ENCODE measurements at regions not wholly inside any gene's neighbourhood (a gene's known extent, or its start where the extent isn't known, plus 50 kb on each side); places are given as distances from the start of the nearest gene placed in this dataset.

DNA sequence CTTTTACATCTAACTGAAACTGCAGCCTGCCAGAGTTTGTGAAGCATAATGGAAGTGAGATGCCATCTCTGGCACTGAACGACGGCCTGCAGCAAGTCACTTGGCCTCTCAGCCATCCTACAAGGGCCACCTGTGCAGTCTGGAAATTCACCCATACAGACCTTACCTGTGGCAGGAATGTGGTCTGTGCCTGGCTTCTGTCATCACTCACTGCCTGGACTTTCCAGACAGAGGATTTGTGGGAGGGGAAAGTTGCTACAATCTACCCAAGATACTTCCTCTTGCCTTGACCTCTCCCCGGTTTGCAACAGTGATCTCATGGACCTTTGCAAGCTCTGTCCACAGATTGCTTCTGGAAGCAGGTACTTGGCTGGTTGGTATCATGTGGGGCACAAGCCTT is 58.4 kb upstream of the ATP1B1 start:
- H3K27me3 Mint-ChIP-seq (ENCODE audit: low read depth) = no peaks in the 10 kb centered on the region; the same call in 1 of the 2 replicates
- no peaks in the 10 kb centered on the region; the same call in 1 of the 2 replicates for H3K4me1 Mint-ChIP-seq
- H3K9me3 Mint-ChIP-seq = no peaks in the 10 kb centered on the region
- no peak overlapping the region for H3K4me3 Mint-ChIP-seq
- ATAC-seq (no peak), DNase-seq (ENCODE audit: low spot score) (no peak)
- no peaks in the 10 kb centered on the region for H3K36me3 Mint-ChIP-seq
- ChIA-PET POLR2A (no interaction called here), CTCF (no interaction called here)
- TF ChIP-seq, protein P1, sequence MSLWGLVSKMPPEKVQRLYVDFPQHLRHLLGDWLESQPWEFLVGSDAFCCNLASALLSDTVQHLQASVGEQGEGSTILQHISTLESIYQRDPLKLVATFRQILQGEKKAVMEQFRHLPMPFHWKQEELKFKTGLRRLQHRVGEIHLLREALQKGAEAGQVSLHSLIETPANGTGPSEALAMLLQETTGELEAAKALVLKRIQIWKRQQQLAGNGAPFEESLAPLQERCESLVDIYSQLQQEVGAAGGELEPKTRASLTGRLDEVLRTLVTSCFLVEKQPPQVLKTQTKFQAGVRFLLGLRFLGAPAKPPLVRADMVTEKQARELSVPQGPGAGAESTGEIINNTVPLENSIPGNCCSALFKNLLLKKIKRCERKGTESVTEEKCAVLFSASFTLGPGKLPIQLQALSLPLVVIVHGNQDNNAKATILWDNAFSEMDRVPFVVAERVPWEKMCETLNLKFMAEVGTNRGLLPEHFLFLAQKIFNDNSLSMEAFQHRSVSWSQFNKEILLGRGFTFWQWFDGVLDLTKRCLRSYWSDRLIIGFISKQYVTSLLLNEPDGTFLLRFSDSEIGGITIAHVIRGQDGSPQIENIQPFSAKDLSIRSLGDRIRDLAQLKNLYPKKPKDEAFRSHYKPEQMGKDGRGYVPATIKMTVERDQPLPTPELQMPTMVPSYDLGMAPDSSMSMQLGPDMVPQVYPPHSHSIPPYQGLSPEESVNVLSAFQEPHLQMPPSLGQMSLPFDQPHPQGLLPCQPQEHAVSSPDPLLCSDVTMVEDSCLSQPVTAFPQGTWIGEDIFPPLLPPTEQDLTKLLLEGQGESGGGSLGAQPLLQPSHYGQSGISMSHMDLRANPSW (CRISPR knock-in tag; conservative IDR thresholded peaks at IDR 0.05; ENCODE audit: low read depth) = no peak
- TF ChIP-seq, protein P2, sequence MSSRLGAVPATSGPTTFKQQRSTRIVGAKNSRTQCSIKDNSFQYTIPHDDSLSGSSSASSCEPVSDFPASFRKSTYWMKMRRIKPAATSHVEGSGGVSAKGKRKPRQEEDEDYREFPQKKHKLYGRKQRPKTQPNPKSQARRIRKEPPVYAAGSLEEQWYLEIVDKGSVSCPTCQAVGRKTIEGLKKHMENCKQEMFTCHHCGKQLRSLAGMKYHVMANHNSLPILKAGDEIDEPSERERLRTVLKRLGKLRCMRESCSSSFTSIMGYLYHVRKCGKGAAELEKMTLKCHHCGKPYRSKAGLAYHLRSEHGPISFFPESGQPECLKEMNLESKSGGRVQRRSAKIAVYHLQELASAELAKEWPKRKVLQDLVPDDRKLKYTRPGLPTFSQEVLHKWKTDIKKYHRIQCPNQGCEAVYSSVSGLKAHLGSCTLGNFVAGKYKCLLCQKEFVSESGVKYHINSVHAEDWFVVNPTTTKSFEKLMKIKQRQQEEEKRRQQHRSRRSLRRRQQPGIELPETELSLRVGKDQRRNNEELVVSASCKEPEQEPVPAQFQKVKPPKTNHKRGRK (CRISPR knock-in tag; IDR thresholded peaks at IDR 0.05; ENCODE audit: borderline replicate concordance) = no peak
- TF ChIP-seq, protein P3, sequence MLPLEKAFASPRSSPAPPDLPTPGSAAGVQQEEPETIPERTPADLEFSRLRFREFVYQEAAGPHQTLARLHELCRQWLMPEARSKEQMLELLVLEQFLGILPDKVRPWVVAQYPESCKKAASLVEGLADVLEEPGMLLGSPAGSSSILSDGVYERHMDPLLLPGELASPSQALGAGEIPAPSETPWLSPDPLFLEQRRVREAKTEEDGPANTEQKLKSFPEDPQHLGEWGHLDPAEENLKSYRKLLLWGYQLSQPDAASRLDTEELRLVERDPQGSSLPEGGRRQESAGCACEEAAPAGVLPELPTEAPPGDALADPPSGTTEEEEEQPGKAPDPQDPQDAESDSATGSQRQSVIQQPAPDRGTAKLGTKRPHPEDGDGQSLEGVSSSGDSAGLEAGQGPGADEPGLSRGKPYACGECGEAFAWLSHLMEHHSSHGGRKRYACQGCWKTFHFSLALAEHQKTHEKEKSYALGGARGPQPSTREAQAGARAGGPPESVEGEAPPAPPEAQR (CRISPR knock-in tag; IDR thresholded peaks at IDR 0.05) = no peak
- TF ChIP-seq, protein P4, sequence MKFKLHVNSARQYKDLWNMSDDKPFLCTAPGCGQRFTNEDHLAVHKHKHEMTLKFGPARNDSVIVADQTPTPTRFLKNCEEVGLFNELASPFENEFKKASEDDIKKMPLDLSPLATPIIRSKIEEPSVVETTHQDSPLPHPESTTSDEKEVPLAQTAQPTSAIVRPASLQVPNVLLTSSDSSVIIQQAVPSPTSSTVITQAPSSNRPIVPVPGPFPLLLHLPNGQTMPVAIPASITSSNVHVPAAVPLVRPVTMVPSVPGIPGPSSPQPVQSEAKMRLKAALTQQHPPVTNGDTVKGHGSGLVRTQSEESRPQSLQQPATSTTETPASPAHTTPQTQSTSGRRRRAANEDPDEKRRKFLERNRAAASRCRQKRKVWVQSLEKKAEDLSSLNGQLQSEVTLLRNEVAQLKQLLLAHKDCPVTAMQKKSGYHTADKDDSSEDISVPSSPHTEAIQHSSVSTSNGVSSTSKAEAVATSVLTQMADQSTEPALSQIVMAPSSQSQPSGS (CRISPR knock-in tag; IDR thresholded peaks at IDR 0.05; ENCODE audit: borderline replicate concordance, low read depth) = no peak
- TF ChIP-seq KAT7 (CRISPR knock-in tag; IDR thresholded peaks at IDR 0.05; ENCODE audit: borderline replicate concordance) (no peak), ZNF317 (CRISPR knock-in tag; IDR thresholded peaks at IDR 0.05; ENCODE audit: borderline replicate concordance, low read depth) (no peak), MXD4 (CRISPR knock-in tag; IDR thresholded peaks at IDR 0.05; ENCODE audit: borderline replicate concordance) (no peak), FOXJ3 (CRISPR knock-in tag; IDR thresholded peaks at IDR 0.05; ENCODE audit: borderline replicate concordance) (no peak), NFE2L1 (CRISPR knock-in tag; IDR thresholded peaks at IDR 0.05) (no peak)
- TF ChIP-seq, protein P5, sequence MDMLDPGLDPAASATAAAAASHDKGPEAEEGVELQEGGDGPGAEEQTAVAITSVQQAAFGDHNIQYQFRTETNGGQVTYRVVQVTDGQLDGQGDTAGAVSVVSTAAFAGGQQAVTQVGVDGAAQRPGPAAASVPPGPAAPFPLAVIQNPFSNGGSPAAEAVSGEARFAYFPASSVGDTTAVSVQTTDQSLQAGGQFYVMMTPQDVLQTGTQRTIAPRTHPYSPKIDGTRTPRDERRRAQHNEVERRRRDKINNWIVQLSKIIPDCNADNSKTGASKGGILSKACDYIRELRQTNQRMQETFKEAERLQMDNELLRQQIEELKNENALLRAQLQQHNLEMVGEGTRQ (CRISPR knock-in tag; IDR thresholded peaks at IDR 0.05) = no peak
- TF ChIP-seq, protein P6, sequence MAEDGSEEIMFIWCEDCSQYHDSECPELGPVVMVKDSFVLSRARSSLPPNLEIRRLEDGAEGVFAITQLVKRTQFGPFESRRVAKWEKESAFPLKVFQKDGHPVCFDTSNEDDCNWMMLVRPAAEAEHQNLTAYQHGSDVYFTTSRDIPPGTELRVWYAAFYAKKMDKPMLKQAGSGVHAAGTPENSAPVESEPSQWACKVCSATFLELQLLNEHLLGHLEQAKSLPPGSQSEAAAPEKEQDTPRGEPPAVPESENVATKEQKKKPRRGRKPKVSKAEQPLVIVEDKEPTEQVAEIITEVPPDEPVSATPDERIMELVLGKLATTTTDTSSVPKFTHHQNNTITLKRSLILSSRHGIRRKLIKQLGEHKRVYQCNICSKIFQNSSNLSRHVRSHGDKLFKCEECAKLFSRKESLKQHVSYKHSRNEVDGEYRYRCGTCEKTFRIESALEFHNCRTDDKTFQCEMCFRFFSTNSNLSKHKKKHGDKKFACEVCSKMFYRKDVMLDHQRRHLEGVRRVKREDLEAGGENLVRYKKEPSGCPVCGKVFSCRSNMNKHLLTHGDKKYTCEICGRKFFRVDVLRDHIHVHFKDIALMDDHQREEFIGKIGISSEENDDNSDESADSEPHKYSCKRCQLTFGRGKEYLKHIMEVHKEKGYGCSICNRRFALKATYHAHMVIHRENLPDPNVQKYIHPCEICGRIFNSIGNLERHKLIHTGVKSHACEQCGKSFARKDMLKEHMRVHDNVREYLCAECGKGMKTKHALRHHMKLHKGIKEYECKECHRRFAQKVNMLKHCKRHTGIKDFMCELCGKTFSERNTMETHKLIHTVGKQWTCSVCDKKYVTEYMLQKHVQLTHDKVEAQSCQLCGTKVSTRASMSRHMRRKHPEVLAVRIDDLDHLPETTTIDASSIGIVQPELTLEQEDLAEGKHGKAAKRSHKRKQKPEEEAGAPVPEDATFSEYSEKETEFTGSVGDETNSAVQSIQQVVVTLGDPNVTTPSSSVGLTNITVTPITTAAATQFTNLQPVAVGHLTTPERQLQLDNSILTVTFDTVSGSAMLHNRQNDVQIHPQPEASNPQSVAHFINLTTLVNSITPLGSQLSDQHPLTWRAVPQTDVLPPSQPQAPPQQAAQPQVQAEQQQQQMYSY (CRISPR knock-in tag; IDR thresholded peaks at IDR 0.05) = no peak
- H3K27ac Mint-ChIP-seq = no peak overlapping the region
